MV-4-11 (cell line): ENCODE measurements at regions not wholly inside any gene's neighbourhood (a gene's known extent, or its start where the extent isn't known, plus 50 kb on each side); places are given as distances from the start of the nearest gene placed in this dataset.

Source experiments
- DNase-seq: peaks from one replicate; lab custom pipeline; 2025; lab: John Stamatoyannopoulos, UW

DNA sequence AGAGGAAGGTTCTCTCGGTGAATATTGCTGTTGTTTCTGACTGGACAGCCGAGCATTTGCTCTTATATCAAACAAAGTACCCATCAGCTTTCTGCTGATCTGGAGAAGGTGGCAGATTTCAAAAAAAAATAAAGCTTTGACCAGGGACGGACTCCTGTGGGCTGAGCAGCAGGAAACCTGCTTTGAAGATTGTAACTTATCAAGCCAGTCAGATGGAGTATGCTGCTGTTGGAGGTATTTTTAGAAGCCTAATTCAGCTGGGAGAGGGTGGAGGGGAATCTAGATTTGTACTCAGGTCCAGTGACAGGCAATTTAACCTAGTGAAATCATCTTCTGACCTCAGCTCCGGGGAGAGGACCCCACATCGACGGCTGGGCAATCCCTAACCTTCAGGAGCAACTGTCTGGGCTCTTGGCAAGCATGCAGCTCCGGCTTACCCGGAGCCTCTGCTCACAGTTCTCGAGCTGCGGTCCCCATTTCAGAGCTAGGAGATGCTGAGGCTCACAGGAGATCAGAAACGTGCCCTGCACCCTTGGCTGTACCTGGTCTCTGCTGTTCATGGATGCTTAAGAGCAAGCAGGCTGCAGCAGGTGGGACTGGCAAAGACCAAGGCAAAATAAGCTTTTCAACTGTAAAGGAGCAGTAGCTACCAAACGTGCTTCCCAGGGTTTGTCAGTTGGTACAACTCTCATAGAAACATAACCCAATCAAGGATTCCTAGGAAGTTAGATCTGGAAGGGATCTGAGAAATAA is 89.3 kb upstream of the ST8SIA2 start:
- no peak for DNase-seq

DNA sequence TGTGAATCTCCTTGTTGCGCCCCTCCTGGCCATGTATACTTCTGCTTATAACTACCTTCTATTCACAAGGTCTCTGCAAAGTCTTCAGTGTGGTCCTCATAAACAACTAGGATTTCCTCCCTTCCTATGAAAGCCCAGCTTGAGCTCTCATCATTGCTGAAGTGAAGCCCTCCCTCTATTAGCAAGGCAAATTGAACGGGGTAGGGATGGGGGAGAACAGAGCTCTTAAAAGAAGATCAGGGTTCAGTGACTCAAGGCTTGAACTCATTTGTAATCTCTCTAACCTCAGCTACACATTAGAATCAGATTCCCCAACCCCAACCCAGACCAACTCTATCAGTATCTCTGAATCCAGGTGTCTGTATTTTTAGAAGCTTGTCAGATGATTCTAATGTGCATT is 88.3 kb upstream of the ST8SIA2 start:
- no peak for DNase-seq

DNA sequence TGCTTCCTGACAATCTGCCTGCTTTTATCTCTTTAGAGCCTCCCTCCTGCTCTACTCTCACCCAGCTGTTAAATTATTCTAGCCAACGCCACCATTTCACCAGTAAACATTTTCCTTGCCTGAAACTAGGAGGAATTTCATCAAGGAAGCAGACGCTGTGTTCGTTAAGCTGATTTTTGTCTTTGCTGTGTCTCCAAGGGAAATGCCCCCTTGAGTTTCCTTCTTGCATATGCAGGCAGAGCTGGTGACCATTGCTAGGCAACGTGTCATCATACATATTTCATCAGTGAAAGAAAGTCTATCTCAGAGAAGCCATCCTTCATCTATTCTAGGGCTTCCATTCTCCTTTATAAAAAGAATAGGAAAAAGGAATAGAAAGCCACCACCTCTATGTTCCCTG is 87.0 kb upstream of the ST8SIA2 start:
- DNase-seq, result peak; percentile 22

DNA sequence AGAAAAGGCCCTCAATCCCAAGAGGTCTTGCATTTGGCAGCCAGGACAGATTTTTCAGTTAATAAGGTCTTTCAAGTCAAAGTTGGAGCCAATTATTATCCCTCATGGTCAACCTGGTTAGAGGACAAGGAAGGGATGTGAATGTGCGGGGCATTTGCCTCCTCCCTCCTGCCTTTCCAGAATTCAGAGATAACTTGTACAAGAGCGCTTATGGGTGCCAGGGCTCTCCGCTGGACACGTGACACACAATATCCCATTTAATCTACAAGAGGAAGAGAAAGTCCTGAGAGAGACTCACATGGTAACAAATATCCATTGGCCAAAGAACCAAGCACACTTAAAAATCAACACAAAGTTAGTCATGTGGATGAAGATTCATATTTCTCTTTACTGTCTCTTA is 78.5 kb upstream of the ST8SIA2 start:
- no peak for DNase-seq

DNA sequence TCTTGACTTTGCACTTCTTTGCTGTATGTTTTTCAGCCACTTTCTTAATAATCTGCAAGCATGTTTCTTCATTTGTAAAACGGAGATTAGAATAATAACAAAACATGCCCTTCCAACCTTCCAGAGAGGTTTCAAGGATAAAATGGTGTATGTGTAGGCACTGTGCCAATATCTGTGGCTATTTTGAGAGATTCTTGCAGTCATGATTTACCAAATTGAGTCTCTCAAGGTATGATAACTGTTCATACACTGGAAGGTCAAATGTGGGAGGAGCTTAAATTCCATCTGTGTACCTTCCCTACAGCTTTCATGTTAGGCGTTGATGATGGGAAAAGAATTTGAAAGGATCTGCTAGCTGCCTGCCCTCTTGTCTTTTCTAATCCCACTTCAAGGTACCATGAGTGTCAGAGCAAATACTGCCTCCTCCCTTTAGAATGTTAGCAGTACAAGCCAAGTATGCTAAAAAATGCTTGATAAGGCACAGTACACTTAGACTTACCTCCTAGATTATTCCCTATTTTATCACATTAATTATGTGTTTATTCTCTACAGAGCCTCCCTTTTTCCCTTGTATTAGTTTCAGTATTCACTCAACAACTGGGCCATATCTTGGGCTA is 78.0 kb upstream of the ST8SIA2 start:
- no peak for DNase-seq

DNA sequence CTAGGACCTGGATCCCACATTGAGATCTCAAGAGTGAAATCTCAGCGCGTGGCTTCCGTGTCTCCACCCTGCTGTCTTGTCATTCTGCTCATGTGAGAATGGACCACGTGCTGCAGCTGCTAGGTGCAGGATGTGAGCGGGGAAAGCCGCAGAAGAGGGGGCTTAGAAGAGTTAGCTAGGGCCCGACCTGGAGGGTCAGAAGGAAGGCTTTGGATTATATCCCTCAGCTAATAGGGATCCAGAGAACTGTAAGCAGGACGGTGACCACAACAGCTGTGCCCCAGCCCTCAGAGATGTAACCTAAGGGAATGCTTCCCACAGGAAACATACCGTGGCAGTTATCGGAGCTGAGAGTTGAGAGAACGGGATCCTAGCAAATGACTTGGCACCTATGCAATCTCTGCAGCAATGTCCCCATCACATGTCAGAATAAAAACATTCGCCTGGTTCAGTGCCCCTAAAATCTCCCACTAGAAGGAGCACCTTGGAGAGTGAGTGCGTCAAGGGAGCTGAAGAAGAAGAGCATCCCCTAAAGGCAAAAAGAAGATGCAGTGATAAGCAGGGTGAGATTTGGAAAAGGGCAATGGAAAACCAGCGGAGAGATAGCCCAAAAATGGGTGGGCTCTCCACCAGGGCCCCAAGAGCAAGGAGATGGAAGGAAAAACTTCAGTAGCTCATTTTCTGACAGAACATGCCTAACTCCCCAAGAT is 76.9 kb upstream of the ST8SIA2 start:
- no peak for DNase-seq

DNA sequence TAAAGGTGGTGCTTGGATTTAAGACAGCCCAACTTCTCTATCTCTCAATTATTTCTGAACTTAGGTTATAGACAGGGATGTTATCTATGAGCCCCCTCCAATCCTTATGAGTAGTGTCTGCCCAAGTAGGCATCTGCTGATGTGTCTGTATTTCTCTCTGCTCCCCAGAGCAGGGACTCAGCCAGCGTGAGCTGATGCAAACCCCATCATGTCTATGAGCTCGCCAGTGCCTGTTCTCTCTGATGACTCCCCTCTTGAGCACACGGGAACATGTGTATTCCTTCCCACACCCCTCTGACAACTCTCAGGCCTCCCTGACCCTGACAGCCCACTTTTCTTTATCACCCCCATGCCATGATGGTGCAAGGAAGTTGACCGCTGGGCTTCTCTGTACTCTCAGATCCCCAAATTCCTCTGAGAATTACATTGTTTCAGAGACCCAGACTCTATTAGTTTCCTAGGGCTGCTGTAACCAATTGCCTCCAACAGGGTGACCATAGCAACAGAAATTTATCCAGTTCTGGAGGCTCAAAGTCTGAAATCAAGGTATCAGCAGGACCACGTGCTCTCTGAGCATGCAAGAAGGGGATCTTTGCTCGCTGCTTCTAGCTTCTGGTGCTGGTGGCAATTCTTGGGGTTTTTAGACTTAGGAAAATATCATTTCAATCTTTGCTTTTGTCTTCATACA is 73.5 kb upstream of the ST8SIA2 start:
- no peak for DNase-seq

DNA sequence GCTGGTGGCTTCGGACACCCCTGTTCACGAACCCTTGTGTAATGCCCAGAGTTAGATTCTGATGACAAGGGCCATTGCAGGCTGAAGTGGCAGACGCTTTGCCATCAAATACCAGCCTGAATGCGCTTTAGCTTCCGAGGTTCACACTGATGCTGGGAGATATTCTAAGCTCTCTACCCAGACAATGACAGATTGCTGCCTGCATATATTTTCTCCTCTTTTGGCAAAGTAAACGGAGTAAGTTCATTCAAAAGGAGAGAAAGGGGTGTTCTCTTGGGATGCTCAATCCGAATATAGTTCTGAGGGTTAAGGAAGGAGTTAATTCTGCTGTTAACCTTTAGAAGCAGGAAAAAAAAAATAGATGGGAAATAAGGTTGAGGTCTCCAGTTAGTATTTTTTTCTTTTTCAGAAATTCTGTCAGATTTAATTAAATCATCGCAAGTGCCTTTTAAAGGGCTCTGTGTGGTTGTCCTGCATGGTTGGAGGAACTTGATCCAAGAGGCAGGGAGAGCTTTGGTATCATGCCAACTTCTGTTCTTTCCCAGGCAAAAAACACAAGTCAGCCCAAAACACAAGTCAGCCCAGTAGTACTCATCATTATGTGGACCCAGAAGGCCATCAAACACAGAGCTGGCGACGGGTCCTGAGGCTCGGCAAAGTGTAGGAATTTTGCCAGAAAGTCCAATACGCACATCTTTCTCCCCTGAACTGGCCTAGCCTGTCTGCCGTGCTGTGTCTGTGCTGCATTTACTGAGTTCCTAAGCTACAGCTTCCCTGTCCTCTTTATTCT is 70.9 kb upstream of the ST8SIA2 start:
- DNase-seq, result no peak

DNA sequence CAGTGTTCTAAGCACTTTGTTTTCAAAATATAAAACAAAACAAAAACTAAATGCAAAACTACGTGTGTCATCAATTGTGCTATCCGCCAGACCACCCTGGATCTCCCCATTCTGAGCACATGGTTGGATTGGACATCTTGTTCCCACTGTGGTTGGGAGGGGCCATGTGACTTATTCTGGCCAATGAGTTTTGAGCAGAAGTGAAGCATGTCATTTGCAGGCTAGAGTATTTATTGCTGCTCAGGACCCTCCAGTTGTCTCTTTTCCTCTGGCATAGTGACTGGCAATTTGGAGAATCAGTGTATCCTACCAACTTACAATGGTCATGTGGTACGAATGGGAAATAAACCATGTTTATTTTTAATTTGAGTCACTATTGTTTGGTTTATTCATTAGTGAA is 70.2 kb upstream of the ST8SIA2 start:
- DNase-seq, result no peak

DNA sequence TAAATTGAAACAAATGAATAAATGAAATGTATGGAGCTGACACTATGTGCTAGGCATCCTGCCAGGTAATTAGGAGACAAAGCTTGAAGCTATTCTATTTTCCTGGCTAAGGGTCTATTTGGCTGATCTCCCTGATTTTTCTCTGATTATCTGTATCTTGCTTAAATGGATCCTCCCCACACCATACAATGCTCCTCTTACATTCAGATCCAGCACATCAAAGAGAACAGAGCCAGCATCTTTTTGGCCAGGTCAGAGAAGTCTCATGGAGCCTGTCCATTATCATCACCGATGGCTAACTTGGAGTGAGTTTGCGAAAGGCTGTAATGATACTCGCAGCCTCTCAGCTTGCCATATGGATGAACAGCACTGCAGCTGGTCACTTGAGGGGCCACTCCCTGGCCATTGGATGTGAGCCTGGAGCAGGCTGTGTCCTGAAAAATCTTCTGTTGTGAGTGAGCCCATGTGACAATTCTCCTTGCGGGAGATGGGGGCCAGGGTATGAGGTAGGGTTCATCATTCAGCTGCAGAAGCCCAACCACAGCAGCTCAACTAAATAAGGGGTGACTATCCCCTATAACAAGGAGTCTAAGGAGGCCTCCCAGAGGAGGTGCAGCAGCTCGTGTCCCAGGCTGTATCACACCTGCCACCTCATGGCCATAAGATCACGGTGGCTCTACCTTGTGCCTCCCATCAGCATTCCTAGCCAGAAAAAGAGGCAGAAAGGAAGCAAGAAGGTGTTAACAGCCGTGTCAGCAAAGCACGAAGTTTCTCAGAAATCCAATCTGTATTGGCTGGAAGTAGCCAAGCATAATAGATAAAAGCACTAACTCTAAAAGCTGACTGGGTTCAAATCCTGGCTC is 69.3 kb upstream of the ST8SIA2 start:
- DNase-seq, result no peak

DNA sequence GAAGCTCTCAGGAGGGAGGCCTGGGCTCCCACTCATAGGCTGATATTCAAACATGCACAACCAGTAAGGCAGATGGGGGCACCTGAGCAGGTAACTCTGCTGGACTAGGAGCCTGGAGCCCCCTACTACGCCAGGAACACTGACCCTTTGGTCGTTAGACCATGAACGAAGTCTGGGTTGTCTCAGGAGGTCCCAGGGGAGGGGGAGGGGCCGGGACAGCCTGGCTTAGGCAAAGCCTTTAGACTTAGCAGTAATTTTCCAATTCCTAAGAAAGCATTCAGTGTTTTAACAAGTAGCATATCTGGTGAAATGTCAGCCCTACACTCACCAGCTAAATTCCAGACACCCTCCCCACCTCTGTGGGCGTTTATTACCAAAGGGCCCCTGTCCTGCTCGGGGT is 67.4 kb upstream of the ST8SIA2 start:
- DNase-seq, result no peak

DNA sequence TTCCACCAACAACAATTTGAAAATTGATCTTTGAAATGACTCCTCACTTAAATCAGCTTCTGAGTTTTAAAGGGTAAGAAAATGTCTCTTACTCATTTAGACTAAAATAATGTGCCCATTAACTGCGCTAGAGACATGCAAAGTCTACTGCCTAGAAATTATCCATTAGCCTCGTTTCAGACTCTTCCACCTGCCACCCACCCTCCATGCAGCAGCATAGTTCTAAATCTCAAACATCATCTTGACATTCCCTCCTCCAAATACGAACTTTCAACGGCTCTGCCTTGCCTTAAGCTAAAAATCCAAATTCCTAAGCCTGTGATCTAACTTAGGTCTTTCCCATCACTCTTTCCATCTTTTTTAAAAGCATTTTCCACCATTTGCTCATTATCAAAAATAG is 66.6 kb upstream of the ST8SIA2 start:
- no peak for DNase-seq

DNA sequence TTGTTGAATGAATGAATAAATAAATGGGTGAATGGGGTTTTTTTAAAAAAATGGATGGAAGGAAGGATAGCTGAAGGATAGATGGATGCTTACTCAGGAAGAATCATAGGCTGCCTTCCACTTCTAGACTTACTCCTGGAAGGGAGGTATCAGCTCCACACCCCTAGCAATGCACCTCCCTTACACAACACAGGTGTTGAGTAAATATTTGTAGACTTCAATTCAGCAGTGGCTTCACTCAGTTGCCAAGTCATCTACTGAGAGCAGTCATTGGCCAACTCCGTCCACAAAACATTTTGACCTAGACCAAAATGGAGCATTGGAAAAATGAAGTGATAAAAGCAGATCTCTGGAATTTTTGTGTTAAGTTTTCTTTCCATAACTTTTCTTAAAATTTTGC is 65.5 kb upstream of the ST8SIA2 start:
- no peak for DNase-seq

DNA sequence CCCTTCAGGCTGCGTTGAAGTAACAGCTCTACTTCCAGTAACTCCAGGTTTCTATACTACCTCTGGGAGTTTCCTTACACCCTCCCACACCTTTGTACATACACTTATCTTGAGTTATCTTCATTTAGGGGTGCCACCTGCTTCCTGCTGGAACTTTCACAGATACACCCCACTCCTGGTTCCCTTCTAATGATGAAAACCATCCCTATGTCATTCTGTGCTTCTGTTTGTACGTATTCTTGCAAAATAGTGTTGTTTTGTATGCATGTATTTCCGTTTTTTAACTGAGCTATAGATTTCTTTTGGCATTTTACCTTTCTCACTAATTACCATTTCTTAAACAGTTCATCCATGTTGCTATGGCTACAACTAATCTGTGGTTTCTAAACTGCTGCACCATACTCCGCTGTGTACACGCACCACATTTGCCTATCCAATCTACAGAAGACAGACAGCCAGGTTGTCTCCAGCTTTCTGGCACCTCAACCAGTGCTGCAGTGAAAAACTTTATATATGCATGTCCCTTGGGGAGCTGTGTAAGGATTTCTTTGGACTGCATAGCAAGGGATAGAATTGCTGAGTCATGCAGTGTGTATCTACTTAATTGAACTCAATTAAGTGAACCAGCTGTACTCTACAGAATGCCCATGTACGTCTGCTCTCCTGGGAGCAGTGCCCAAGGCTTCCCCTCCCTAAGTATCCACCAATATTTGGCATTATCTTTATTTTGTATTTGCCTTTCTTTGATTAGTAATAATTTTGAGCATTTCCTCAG is 61.4 kb upstream of the ST8SIA2 start:
- DNase-seq, result no peak

DNA sequence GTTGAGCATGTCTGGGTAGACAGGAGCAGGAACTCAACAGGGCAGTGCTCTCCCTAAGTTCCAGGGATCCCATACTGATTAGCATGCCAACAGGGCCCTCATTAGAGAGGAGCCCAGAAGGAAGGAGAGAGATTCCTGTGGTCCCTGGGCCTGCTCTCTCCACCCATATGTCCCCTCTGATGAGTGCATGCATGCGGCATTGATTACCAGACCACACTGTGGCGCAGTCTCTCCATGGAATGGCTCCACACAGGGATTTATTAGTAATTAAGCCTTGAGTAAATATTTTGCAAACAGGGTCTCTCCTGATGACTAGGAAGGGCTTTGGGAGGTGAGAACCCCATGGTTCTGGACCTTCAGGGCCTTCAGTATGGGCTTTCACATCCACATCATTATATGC is 60.0 kb upstream of the ST8SIA2 start:
- DNase-seq, result no peak

DNA sequence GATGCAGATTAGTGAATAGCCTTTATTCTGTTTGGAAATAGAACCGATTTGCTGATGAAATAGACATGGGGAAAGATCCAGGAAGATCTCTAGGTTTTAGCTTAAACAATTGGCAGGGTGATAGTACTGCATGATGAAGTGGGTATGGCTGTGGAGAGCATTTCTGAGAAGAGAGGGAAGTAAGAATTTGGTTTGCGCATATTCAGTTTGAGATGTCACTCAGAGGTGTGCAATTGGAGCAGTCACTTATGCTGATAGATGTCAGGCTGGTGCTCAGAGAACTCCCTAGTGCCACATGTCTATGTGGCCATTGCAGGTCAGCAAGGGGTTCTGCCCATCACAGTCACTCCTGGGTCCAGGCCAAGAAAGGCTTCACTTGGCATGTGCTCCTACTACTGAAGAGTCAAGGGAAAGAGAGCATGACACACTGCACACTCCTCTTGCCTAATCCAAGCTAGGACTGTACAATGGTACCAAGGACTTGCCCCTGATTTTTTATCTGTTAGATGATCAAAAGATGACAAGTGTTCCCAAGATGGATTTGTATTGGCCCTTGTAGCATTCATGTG is 57.2 kb upstream of the ST8SIA2 start:
- DNase-seq, result no peak

DNA sequence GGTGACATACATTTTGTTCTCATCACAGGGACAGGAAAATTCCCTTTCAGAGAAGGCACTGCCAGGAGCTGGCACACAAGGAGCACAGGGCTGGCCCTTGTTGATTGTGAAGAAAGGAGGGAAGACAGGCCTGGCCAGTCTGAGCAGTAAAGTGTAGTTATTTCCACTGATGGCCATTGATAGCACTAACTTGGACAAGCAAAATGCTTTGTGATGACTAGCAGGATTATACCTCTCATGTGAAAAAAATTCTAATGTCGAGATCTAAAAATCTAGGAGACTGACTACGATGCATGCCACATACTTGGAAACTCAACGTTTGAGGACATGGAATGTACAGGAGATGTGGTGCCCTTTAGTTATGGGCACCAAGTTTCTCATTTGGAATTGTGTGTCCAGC is 54.3 kb upstream of the ST8SIA2 start:
- no peak for DNase-seq
